ENCODE measurements at regions not wholly inside any gene's neighbourhood (a gene's known extent, or its start where the extent isn't known, plus 50 kb on each side); places are given as distances from the start of the nearest gene placed in this dataset.

DNA sequence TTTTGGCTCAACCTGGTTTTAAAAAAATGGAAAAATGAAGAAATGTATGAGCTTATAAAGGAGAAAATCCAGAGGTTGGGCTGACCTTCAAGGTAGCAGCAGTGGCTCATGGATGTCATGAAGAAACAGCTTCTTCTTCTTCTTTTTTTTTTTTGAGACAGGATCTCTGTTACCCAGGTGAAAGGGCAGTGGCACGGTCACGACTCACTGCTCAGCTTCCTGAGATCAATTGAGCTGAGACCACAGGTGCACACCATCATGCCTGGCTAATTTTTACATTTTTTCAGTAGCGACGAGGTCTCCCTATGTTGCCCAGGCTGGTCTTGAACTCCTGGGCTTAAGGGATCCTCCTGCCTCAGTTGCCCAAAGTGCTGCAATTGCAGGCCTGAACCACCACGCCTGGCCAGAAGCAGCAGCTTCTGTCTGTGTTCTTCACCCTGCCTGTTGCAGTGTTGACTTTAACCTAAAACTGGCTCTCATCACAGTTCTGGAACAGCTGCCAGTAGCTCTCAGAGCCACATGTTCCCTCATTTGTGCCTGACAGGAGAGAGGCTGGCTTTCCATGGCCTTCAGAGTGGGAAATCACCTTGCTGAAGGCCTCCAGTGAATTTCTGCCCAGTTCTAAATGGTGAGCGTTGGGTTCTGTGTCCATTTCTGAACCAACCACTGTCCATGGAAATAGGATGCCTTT lies 117.7 kb downstream of the PFKFB3 start:
- H3K9me3 ChIP-seq (ENCODE audit: control insufficient read depth, low read length) = no peaks in the 10 kb centered on the region
- H3K27ac ChIP-seq (ENCODE audit: insufficient read depth, low read length, poor library complexity, severe bottlenecking) = no peak overlapping the region
- no peaks in the 10 kb centered on the region for H3K4me1 ChIP-seq (ENCODE audit: control insufficient read depth, insufficient read depth, low read length, poor library complexity, severe bottlenecking)

DNA sequence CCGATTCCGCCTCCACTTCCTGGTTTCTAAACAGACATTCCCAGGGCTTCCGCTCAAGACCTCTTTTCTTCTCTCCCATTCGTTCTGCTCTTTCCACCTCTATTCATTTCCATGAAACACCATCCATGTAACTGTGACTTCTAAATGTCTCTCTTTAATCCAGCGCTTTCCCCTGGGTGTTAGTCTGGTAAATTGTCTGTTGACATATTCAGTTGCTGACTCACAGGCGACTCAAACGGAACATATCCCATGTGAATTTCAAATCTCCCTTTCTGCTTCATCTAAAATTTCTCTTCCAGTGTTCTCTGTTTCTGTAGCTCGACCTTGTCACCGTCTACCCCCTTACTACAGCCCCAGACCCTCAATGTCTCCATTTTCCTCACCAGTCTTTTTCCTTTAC lies 119.1 kb downstream of the PFKFB3 start:
- Histone ChIP-seq H3K9me3 (ENCODE audit: control insufficient read depth, low read length) (no peaks in the 10 kb centered on the region), H3K27me3 (replicated peaks; ENCODE audit: control insufficient read depth, insufficient read depth, low read length, poor library complexity, severe bottlenecking) (no peaks in the 10 kb centered on the region), H3K36me3 (ENCODE audit: control insufficient read depth, insufficient read depth, low read length) (no peaks in the 10 kb centered on the region), H3K4me1 (ENCODE audit: control insufficient read depth, insufficient read depth, low read length, poor library complexity, severe bottlenecking) (no peaks in the 10 kb centered on the region), H3K4me3 (ENCODE audit: insufficient read depth, low read depth, low read length, poor library complexity, severe bottlenecking) (no peak overlapping the region), H3K27ac (ENCODE audit: insufficient read depth, low read length, poor library complexity, severe bottlenecking) (no peak overlapping the region)
- no peak for DNase-seq

More for the DNA sequence above, 117.7 kb downstream of the PFKFB3 start:
- H3K27me3 ChIP-seq (replicated peaks; ENCODE audit: control insufficient read depth, insufficient read depth, low read length, poor library complexity, severe bottlenecking) = no peaks in the 10 kb centered on the region
- no peaks in the 10 kb centered on the region for H3K36me3 ChIP-seq (ENCODE audit: control insufficient read depth, insufficient read depth, low read length)
- no peak overlapping the region for H3K4me3 ChIP-seq (ENCODE audit: insufficient read depth, low read depth, low read length, poor library complexity, severe bottlenecking)
- no peak for DNase-seq

DNA sequence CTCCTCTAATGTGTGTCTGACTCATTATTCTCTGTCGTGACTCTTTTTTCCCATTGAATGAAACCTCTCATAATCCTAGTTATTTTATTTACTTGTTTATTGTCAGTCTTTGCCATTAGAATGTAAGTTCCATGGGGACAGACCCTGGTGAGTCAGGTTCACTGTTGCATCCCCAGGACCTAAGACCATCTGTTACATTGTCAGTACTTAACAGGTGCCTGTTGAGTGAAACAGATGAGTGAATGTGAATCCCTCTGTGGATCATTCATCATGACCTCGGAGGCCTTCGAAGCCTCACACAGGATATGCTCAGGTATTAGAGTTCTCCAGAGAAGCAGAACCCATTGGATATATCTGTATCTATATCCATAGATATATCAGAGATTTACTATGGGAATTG lies 120.1 kb downstream of the PFKFB3 start:
- no peaks in the 10 kb centered on the region for H3K9me3 ChIP-seq (ENCODE audit: control insufficient read depth, low read length)
- H3K36me3 ChIP-seq (ENCODE audit: control insufficient read depth, insufficient read depth, low read length) = no peaks in the 10 kb centered on the region
- H3K4me1 ChIP-seq (ENCODE audit: control insufficient read depth, insufficient read depth, low read length, poor library complexity, severe bottlenecking) = no peaks in the 10 kb centered on the region
- no peak for DNase-seq
- H3K27ac ChIP-seq (ENCODE audit: insufficient read depth, low read length, poor library complexity, severe bottlenecking) = no peak overlapping the region
- no peak overlapping the region for H3K4me3 ChIP-seq (ENCODE audit: insufficient read depth, low read depth, low read length, poor library complexity, severe bottlenecking)
- H3K27me3 ChIP-seq (replicated peaks; ENCODE audit: control insufficient read depth, insufficient read depth, low read length, poor library complexity, severe bottlenecking) = no peaks in the 10 kb centered on the region

DNA sequence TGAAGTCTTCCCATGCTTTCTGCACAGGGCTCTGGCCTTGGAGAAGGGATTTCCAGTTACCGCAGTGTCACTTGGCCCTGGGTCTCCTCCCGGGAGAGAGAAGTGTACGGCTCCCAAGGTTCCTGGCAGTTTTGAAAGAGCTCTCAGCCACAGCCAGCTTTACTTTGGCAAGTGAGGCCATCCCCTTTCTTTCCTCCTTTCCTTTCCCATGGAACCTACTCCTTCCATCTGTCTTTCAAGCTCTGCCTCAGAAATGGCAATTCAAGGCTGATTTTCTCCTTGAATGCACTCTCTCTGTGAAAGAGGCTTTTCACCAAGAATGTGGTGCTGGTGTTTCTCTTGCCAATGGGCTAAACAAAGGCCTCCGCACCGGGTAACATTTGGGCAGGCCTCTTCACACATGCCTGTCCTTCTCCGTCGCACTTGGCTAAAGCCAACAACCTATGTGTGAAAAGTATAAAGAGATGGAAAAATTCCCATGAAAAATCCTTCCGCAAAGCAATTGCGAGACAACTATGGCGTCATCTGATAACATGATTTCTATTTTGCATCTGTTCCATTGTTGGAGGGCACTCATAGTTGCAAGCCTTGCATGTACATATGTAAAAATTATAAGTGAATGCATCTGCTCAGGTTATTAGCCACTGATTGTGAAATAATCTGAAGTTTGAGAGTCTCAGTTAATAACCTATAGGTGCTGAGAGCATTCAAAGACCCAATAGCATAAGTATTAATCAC lies 125.4 kb downstream of the PFKFB3 start:
- Histone ChIP-seq H3K9me3 (ENCODE audit: control insufficient read depth, low read length) (no peaks in the 10 kb centered on the region), H3K27ac (ENCODE audit: insufficient read depth, low read length, poor library complexity, severe bottlenecking) (no peak overlapping the region), H3K4me3 (ENCODE audit: insufficient read depth, low read depth, low read length, poor library complexity, severe bottlenecking) (no peak overlapping the region), H3K4me1 (ENCODE audit: control insufficient read depth, insufficient read depth, low read length, poor library complexity, severe bottlenecking) (no peaks in the 10 kb centered on the region), H3K36me3 (ENCODE audit: control insufficient read depth, insufficient read depth, low read length) (no peaks in the 10 kb centered on the region), H3K27me3 (replicated peaks; ENCODE audit: control insufficient read depth, insufficient read depth, low read length, poor library complexity, severe bottlenecking) (no peaks in the 10 kb centered on the region)
- no peak for DNase-seq

DNA sequence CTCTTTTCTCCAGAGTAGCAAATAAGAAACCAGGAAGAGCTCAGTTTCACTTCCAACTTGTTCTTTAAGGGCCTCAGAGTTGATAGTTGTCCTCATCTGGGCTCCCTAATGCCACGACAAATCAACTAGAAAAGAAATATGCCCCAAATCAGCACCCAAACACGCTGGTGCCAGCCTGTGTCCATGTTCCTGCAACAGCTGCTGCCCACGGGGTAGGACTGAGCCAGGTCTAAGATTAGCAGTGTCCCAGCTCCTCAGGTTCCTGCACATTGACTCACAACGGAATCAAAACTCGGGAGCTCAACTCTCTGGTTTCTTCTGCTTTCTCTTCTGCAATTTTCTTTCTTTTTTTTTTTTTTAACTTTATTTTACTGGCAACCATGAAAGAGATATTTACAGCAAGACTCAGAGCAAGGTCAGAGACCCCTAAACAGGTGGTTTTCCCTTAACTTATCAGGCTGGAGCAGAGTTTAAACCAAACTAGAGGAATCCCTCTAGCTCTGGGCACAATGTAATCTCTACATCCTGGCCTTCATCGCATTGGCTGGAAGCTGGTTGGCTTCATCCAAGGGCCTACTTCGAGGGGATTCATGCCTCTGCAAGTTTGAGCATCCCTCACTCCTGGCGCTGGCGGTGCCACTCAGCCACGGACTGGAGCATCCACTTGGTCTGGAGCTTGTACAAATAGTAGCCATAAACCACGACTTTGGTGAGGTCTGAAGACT lies 126.1 kb downstream of the PFKFB3 start:
- no peak for DNase-seq
- Histone ChIP-seq H3K4me1 (ENCODE audit: control insufficient read depth, insufficient read depth, low read length, poor library complexity, severe bottlenecking) (no peaks in the 10 kb centered on the region), H3K4me3 (ENCODE audit: insufficient read depth, low read depth, low read length, poor library complexity, severe bottlenecking) (no peak overlapping the region), H3K27ac (ENCODE audit: insufficient read depth, low read length, poor library complexity, severe bottlenecking) (no peak overlapping the region), H3K27me3 (replicated peaks; ENCODE audit: control insufficient read depth, insufficient read depth, low read length, poor library complexity, severe bottlenecking) (no peaks in the 10 kb centered on the region), H3K9me3 (ENCODE audit: control insufficient read depth, low read length) (no peaks in the 10 kb centered on the region), H3K36me3 (ENCODE audit: control insufficient read depth, insufficient read depth, low read length) (no peaks in the 10 kb centered on the region)

DNA sequence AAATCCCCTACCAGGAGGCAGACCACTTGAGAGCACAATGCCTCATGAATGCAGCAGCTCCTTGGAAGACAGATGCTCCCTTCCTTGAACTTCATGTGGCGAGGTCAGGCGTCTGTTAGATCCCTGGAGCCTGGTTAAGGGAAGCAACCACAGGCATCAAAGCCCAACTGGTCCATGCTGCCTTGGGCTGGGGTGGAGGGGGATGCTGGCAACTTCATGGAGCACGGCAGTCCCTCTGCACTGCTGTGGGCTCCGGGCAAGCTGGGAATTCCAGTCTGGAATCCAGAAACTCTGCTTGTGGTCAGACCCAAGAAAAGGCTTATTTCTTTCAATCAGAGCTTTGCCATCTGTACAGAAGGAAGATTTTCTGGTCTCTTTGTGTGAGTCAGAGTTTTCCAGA lies 130.4 kb downstream of the PFKFB3 start:
- Histone ChIP-seq H3K4me3 (ENCODE audit: insufficient read depth, low read depth, low read length, poor library complexity, severe bottlenecking) (no peak overlapping the region), H3K9me3 (ENCODE audit: control insufficient read depth, low read length) (no peaks in the 10 kb centered on the region), H3K4me1 (ENCODE audit: control insufficient read depth, insufficient read depth, low read length, poor library complexity, severe bottlenecking) (no peaks in the 10 kb centered on the region), H3K27ac (ENCODE audit: insufficient read depth, low read length, poor library complexity, severe bottlenecking) (no peak overlapping the region), H3K27me3 (replicated peaks; ENCODE audit: control insufficient read depth, insufficient read depth, low read length, poor library complexity, severe bottlenecking) (no peaks in the 10 kb centered on the region), H3K36me3 (ENCODE audit: control insufficient read depth, insufficient read depth, low read length) (no peaks in the 10 kb centered on the region)
- DNase-seq = no peak

DNA sequence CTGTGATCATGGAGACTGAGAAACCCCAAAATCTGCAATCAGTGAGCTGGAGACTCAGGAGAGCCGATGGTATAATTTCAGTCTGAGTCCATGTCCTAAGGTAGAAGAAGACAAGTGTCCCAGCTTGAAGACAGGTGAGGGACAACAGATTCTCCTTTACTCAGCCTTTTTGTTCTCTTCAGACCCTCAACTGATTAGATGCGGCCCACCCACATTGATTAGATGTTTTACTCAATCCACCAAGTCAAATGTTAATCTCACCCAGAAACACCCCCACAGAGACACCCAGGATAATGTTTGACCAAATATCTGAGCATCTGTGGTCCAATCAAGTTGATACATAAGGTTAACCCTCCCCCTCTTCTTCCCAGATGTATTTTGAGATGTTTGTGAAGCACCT lies 131.2 kb downstream of the PFKFB3 start:
- Histone ChIP-seq H3K4me3 (ENCODE audit: insufficient read depth, low read depth, low read length, poor library complexity, severe bottlenecking) (no peak overlapping the region), H3K9me3 (ENCODE audit: control insufficient read depth, low read length) (no peaks in the 10 kb centered on the region), H3K36me3 (ENCODE audit: control insufficient read depth, insufficient read depth, low read length) (no peaks in the 10 kb centered on the region), H3K27me3 (replicated peaks; ENCODE audit: control insufficient read depth, insufficient read depth, low read length, poor library complexity, severe bottlenecking) (no peaks in the 10 kb centered on the region), H3K27ac (ENCODE audit: insufficient read depth, low read length, poor library complexity, severe bottlenecking) (no peak overlapping the region), H3K4me1 (ENCODE audit: control insufficient read depth, insufficient read depth, low read length, poor library complexity, severe bottlenecking) (no peaks in the 10 kb centered on the region)
- no peak for DNase-seq

DNA sequence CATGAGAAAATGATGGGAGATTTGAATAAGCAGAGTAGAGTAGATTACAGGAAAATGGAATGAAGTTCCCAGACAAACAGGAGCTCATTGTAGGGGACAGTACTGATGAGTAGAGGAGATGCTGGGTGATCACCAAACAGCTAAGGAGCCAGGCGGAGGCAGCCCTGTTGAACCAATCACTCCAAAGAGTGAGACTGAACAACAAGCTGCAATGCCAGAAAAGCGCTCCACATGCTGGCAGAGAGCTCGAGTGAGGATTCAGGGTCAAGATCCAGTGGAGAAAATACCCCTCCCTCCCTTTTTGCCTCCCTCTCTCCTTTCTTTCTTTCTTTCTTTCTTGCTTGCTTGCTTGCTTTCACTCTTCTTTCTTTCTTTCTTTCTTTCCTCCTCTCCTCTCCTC lies 133.3 kb downstream of the PFKFB3 start:
- DNase-seq = no peak
- Histone ChIP-seq H3K4me3 (ENCODE audit: insufficient read depth, low read depth, low read length, poor library complexity, severe bottlenecking) (no peak overlapping the region), H3K9me3 (ENCODE audit: control insufficient read depth, low read length) (no peaks in the 10 kb centered on the region), H3K27me3 (replicated peaks; ENCODE audit: control insufficient read depth, insufficient read depth, low read length, poor library complexity, severe bottlenecking) (no peaks in the 10 kb centered on the region), H3K36me3 (ENCODE audit: control insufficient read depth, insufficient read depth, low read length) (no peaks in the 10 kb centered on the region), H3K27ac (ENCODE audit: insufficient read depth, low read length, poor library complexity, severe bottlenecking) (no peak overlapping the region), H3K4me1 (ENCODE audit: control insufficient read depth, insufficient read depth, low read length, poor library complexity, severe bottlenecking) (no peaks in the 10 kb centered on the region)

DNA sequence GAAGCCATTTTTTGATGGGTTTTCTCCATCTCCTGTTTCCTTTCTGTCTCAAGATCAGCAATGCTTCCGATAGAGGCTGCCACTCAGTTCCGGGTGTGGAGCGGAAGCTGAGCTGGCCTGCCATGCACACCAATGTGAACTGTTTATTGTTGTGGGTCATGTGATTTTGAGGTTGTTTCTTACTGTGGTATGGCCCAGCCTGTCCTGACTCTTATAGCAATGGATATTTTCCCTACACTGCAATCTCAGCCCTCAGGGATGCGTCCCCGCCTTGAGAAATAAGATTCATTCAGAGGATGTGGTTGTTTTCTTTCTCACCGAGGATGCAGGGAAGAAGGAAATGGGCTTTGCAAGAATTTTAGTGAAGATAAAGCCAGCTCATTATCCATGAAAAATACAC lies 134.7 kb downstream of the PFKFB3 start:
- Histone ChIP-seq H3K27me3 (replicated peaks; ENCODE audit: control insufficient read depth, insufficient read depth, low read length, poor library complexity, severe bottlenecking) (no peaks in the 10 kb centered on the region), H3K4me1 (ENCODE audit: control insufficient read depth, insufficient read depth, low read length, poor library complexity, severe bottlenecking) (no peaks in the 10 kb centered on the region), H3K4me3 (ENCODE audit: insufficient read depth, low read depth, low read length, poor library complexity, severe bottlenecking) (no peak overlapping the region), H3K9me3 (ENCODE audit: control insufficient read depth, low read length) (no peaks in the 10 kb centered on the region), H3K36me3 (ENCODE audit: control insufficient read depth, insufficient read depth, low read length) (no peaks in the 10 kb centered on the region), H3K27ac (ENCODE audit: insufficient read depth, low read length, poor library complexity, severe bottlenecking) (no peak overlapping the region)
- no peak for DNase-seq

DNA sequence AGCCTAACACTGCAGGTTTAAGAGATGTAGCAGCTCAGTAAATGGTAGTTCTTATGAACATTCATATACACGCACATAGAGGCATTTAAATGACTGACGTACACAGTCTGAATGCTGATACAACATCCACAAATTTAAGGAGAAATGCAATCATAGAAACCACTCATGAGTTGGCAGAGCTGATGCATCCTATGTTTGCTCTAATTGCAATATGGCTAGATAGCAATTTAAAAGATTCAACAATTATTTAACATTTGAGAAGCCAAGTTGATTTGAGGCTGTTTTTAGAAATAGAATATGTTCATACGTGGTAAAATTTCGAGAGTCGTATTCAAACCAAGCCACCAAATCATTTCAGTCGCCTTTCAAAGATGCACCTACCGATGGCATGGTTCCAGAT lies 135.6 kb downstream of the PFKFB3 start:
- no peaks in the 10 kb centered on the region for H3K36me3 ChIP-seq (ENCODE audit: control insufficient read depth, insufficient read depth, low read length)
- no peaks in the 10 kb centered on the region for H3K27me3 ChIP-seq (replicated peaks; ENCODE audit: control insufficient read depth, insufficient read depth, low read length, poor library complexity, severe bottlenecking)
- H3K27ac ChIP-seq (ENCODE audit: insufficient read depth, low read length, poor library complexity, severe bottlenecking) = no peak overlapping the region
- no peak for DNase-seq
- H3K4me1 ChIP-seq (ENCODE audit: control insufficient read depth, insufficient read depth, low read length, poor library complexity, severe bottlenecking) = no peaks in the 10 kb centered on the region
- no peak overlapping the region for H3K4me3 ChIP-seq (ENCODE audit: insufficient read depth, low read depth, low read length, poor library complexity, severe bottlenecking)
- H3K9me3 ChIP-seq (ENCODE audit: control insufficient read depth, low read length) = no peaks in the 10 kb centered on the region

All from effector memory CD4-positive, alpha-beta T cell (primary cell).